ENCODE measurements at regions not wholly inside any gene's neighbourhood (a gene's known extent, or its start where the extent isn't known, plus 50 kb on each side); places are given as distances from the start of the nearest gene placed in this dataset.
A peak's percentile ranks its signal among the peaks of the same experiment; 100 is the strongest.

- no peak for DNase-seq
These were observed 880.2 kb downstream of the NLGN4Y start for GRCh38 chrY:15404551-15404950.

GRCh38 chrY:15415165-15415564 lies 890.8 kb downstream of the NLGN4Y start:
- DNase-seq, result no peak

GRCh38 chrY:15418613-15419012 lies 894.3 kb downstream of the NLGN4Y start:
- no peak for DNase-seq

GRCh38 chrY:15424665-15425132 lies 900.4 kb downstream of the NLGN4Y start:
- DNase-seq, result peak; percentile 62

GRCh38 chrY:15440021-15440695 lies 915.8 kb downstream of the NLGN4Y start:
- no peak for DNase-seq

GRCh38 chrY:15440696-15441408 lies 916.5 kb downstream of the NLGN4Y start:
- DNase-seq, result no peak

GRCh38 chrY:15441878-15442277 lies 917.5 kb downstream of the NLGN4Y start:
- no peak for DNase-seq

- DNase-seq, result peak; percentile 75
These were observed 921.5 kb downstream of the NLGN4Y start for GRCh38 chrY:15445871-15446270.

GRCh38 chrY:15446861-15447260 lies 922.5 kb downstream of the NLGN4Y start:
- peak; percentile 71 for DNase-seq

GRCh38 chrY:15447959-15448358 lies 923.6 kb downstream of the NLGN4Y start:
- DNase-seq, result no peak

- DNase-seq, result no peak
These were observed 931.0 kb downstream of the NLGN4Y start for GRCh38 chrY:15455133-15455937.

- DNase-seq, result peak; percentile 82
These were observed 931.7 kb downstream of the NLGN4Y start for GRCh38 chrY:15455980-15456469.

GRCh38 chrY:15456491-15456890 lies 932.2 kb downstream of the NLGN4Y start:
- no peak for DNase-seq

GRCh38 chrY:15457682-15458081 lies 933.4 kb downstream of the NLGN4Y start:
- DNase-seq, result no peak

GRCh38 chrY:15458426-15458825 lies 934.1 kb downstream of the NLGN4Y start:
- no peak for DNase-seq

- no peak for DNase-seq
These were observed 941.6 kb downstream of the NLGN4Y start for GRCh38 chrY:15465880-15466279.

GRCh38 chrY:15466891-15467290 lies 942.6 kb downstream of the NLGN4Y start:
- DNase-seq, result peak; percentile 12

GRCh38 chrY:15468091-15468490 lies 943.8 kb downstream of the NLGN4Y start:
- no peak for DNase-seq

- DNase-seq, result peak; percentile 80
These were observed 947.0 kb downstream of the NLGN4Y start for GRCh38 chrY:15471371-15471770.

- DNase-seq, result no peak
These were observed 954.1 kb downstream of the NLGN4Y start for GRCh38 chrY:15478348-15478963.

- DNase-seq, result no peak
These were observed 976.2 kb downstream of the NLGN4Y start for GRCh38 chrY:15500536-15500935.

GRCh38 chrY:15501181-15501580 lies 976.9 kb downstream of the NLGN4Y start:
- peak; percentile 38 for DNase-seq

GRCh38 chrY:15510288-15510687 lies 986.0 kb downstream of the NLGN4Y start:
- DNase-seq, result no peak

Data from fibroblast of skin of abdomen (primary cell).